ENCODE measurements at regions not wholly inside any gene's neighbourhood (a gene's known extent, or its start where the extent isn't known, plus 50 kb on each side); places are given as distances from the start of the nearest gene placed in this dataset.

DNA sequence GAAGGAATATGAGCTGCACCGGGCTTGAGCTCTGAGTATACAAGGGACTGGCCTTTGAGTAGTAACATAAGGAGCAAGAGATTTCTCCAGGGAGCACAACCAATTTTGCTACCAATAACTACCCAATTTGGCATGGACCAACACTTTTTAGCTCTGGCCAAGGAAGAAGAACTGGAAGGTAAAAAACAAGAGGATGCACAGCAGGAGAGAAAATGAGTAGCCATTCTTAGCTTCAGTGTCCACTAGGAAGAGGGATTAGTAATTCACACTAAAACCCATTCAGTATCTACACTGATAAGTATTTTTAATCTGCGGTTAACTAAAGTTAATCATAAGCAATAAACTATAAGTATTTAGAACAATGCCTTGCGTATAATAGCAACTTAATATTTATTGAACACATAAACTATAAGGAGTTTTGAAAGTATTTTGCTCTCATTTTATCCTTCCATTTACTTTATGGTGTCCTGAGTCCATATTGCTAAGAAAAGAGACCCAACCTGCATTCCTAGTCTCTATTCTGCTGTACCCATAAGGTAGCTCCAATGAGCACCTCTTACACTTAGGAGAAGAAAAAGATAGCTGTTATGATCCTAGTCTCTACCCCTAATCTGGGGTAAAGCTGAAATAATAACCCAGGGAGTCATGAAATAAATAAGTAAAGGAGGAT lies 268.9 kb downstream of the IGSF11 start:
- Mint-ChIP-seq H3K9me3 (no peaks in the 10 kb centered on the region), H3K27ac (no peak overlapping the region), H3K36me3 (no peaks in the 10 kb centered on the region), H3K27me3 (ENCODE audit: low read depth in 3 of 3) (peaks cover 0 to 3% (median 0%) of the 10 kb centered on the region in 3 donors), H3K4me3 (no peak overlapping the region), H3K4me1 (no peaks in the 10 kb centered on the region)
- DNase-seq, result no peak

DNA sequence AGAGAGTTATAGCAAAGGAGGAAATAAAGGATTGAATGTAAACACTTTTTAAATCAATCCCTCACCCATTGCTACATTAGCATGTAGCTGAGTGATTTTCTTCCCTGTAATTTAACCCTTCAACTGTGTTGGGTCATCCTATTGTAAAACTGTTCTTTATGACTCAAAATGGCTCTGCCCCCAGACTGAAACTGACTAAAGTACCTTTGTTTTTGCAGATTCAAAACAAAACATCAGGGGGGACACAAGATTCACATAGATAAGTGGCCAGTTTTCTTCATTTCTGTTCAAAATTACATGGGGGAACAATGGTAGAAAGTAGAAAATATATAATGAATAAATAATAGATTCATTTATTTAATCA lies 268.4 kb downstream of the IGSF11 start:
- Mint-ChIP-seq H3K27ac (no peak overlapping the region), H3K9me3 (no peaks in the 10 kb centered on the region), H3K4me3 (no peak overlapping the region), H3K4me1 (no peaks in the 10 kb centered on the region), H3K27me3 (ENCODE audit: low read depth in 3 of 3) (peaks cover 0 to 3% (median 0%) of the 10 kb centered on the region in 3 donors), H3K36me3 (no peaks in the 10 kb centered on the region)
- DNase-seq, result no peak

DNA sequence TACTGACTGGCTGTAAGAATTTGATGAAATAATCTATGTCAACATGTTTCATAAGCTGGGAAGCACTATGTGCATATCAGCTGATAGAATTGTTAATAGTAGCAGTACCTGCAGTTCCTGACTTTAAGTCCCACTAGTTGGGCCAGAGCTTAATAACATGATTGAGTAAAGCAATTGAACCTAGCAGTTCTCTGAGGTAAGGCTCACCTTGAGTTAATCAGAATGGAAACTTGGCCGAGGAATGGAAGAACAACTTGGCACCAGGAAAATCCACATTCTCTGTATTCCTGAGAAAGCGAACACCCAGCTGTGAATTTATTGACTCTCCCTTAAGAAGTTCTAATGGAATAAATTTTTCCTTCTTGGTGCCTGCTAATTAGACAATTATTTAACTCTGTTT lies 262.6 kb downstream of the IGSF11 start:
- no peaks in the 10 kb centered on the region for H3K4me1 Mint-ChIP-seq
- no peak overlapping the region for H3K27ac Mint-ChIP-seq
- H3K9me3 Mint-ChIP-seq, result peaks cover 0 to 5% (median 0%) of the 10 kb centered on the region in 6 donors
- no peaks in the 10 kb centered on the region for H3K36me3 Mint-ChIP-seq
- no peak for DNase-seq
- H3K27me3 Mint-ChIP-seq (ENCODE audit: low read depth in 3 of 3), result no peaks in the 10 kb centered on the region
- no peak overlapping the region for H3K4me3 Mint-ChIP-seq

DNA sequence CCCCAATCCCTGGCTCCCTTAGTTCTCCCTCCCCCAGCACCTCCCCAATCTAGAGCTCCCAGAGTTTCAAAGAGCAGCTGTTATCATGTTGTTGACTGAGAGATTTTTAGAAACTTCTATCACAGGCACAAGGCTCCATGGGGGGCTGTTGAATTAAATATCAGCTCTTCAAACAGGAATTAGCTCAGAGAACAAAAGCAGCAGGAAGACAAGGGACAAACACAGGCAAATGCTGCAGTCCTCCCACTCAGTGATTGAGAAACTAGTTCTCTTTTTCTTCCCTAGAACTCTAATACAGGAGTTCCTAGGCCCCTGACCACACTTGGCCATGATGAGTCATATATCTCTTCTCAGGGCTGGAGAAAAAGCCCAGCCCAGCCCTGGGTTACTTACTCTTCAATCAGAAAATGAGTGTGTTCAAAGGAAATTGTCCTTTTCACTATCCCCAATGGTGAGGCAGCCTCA lies 262.1 kb downstream of the IGSF11 start:
- no peak for DNase-seq
- Mint-ChIP-seq H3K27me3 (ENCODE audit: low read depth in 3 of 3) (no peaks in the 10 kb centered on the region), H3K9me3 (peaks cover 0 to 5% (median 0%) of the 10 kb centered on the region in 6 donors), H3K27ac (no peak overlapping the region), H3K36me3 (no peaks in the 10 kb centered on the region), H3K4me3 (no peak overlapping the region), H3K4me1 (no peaks in the 10 kb centered on the region)

DNA sequence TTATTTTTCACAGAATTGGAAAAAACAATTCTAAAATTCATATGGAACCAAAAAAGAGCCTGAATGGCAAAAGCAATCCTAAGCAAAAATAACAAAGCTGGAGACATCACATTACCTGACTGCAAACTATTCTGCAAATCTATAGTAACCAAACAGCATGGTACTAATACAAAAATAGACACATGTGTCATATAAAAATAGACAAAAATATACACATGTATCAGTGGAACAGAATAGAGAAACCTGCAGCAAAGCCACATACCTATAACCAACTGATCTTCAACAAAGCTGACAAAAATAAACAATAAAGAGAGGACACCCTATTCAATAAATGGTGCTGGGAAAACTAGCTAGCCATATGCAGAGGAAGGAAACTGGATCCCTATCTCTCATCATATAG lies 259.6 kb downstream of the IGSF11 start:
- Mint-ChIP-seq H3K4me1 (no peaks in the 10 kb centered on the region), H3K9me3 (peaks cover 0 to 5% (median 0%) of the 10 kb centered on the region in 6 donors), H3K27me3 (ENCODE audit: low read depth in 3 of 3) (no peaks in the 10 kb centered on the region), H3K36me3 (no peaks in the 10 kb centered on the region), H3K27ac (no peak overlapping the region), H3K4me3 (no peak overlapping the region)
- no peak for DNase-seq

DNA sequence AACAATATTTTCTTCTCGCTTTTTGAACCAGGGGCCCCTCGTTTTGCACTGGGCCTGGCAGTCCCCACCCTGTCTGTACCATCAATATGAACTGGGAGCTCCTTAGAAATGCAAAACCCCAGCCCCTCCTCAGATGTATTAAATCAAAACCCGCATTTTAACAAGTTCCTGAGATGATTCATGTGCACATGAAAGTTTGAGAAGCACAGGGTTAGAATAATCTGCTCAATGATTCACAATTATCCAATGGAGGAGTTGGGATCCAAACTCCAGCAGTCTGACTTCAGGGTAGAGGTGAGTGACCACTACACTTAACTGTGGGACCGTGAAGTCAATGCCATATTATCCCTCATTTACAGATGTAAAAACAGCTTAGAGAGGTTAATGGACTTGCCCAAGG lies 256.4 kb downstream of the IGSF11 start:
- Mint-ChIP-seq H3K27me3 (ENCODE audit: low read depth in 3 of 3) (peaks cover 0 to 6% (median 0%) of the 10 kb centered on the region in 3 donors), H3K36me3 (no peaks in the 10 kb centered on the region), H3K9me3 (peaks cover 0 to 2% (median 0%) of the 10 kb centered on the region in 6 donors), H3K27ac (no peak overlapping the region), H3K4me3 (no peak overlapping the region), H3K4me1 (no peaks in the 10 kb centered on the region)
- DNase-seq, result no peak

DNA sequence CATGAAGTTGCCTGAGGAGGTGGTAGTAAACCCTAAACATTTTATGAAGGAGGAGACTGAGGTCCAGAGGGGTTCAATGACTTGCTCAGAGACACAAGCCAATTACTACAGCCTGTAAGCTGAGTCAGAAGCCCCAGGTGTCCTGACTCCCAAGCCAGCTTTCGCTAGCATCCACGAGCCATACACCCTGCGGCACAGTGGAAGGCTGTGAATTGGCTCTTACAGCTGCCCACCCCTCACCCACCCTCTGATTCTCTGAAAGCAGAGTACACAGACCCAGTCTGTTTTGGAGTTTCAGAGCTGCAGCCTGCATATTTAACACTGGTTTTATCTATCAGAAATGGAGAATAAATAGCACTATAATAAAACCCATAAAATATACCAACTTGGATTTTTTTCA lies 253.4 kb downstream of the IGSF11 start:
- Mint-ChIP-seq H3K9me3 (no peaks in the 10 kb centered on the region), H3K27ac (no peak overlapping the region), H3K4me1 (no peaks in the 10 kb centered on the region), H3K4me3 (no peak overlapping the region), H3K36me3 (no peaks in the 10 kb centered on the region), H3K27me3 (ENCODE audit: low read depth in 3 of 3) (peaks cover 0 to 6% (median 0%) of the 10 kb centered on the region in 3 donors)
- no peak for DNase-seq

DNA sequence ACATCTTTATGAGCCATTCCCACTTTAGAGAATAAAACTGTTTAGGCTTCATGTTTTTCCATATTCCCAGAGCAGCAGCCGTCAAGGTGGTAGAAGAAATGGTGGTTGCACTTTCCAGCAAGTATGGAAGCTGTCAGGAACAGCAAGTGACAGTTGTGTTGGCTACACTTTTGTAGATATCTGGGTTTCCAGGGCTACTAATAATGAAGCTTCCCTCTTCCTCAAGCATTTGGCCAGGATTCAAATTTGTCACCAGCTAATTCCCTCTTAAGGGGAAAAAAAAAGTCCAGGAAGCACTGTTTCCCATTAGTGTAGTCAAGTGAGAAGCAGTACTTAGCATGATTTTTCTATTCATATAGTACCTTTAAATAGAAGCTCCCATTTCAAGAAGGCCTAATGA lies 252.8 kb downstream of the IGSF11 start:
- Mint-ChIP-seq H3K27me3 (ENCODE audit: low read depth in 3 of 3) (peaks cover 0 to 6% (median 0%) of the 10 kb centered on the region in 3 donors), H3K9me3 (no peaks in the 10 kb centered on the region), H3K4me3 (no peak overlapping the region), H3K36me3 (no peaks in the 10 kb centered on the region), H3K27ac (no peak overlapping the region), H3K4me1 (no peaks in the 10 kb centered on the region)
- no peak for DNase-seq

DNA sequence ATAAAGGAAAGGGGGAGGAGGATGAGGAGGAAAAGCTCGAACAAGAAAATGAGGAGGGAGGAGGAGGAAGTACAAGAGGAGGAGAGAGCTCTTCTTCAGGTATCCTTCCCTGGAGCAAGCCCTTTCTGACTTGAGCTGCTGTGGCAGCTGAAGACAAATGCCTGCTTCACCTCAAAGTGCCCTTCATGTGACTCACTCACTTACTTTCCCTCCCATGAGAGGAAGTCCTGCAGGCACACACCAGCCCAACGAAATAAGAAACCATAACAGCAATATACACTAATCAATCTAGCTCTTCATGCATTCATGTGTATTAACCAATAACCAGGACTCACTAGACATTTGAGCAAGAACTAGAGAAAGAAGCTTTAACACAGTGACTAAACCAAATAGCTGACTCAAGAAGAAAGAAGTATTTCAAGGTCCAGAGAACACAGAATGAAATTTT lies 251.9 kb downstream of the IGSF11 start:
- Mint-ChIP-seq H3K9me3 (no peaks in the 10 kb centered on the region), H3K27me3 (ENCODE audit: low read depth in 3 of 3) (peaks cover 0 to 12% (median 0%) of the 10 kb centered on the region in 3 donors), H3K36me3 (no peaks in the 10 kb centered on the region), H3K27ac (no peak overlapping the region), H3K4me1 (no peaks in the 10 kb centered on the region), H3K4me3 (no peak overlapping the region)
- no peak for DNase-seq

DNA sequence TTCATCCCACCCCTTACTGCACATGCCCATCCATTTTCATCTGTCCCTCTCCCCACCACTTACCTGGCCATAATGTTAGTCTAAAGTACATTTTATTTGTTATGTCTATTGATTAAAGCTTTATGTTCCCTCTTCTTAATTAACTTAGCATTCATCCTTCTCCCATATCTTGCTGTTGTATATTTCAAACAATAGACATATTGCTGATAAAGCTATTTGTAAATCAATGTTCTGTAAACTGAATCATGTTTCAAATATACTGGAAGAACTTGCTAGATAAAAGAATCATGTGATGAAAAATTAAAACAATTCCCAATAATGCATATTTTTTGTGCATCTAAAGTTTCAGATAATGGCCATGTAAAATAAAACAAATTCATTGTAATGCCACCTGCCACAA lies 249.2 kb downstream of the IGSF11 start:
- H3K4me3 Mint-ChIP-seq, result no peak overlapping the region
- no peak for DNase-seq
- no peaks in the 10 kb centered on the region for H3K4me1 Mint-ChIP-seq
- H3K27ac Mint-ChIP-seq, result no peak overlapping the region
- peaks cover 0 to 12% (median 0%) of the 10 kb centered on the region in 3 donors for H3K27me3 Mint-ChIP-seq (ENCODE audit: low read depth in 3 of 3)
- H3K9me3 Mint-ChIP-seq, result no peaks in the 10 kb centered on the region
- H3K36me3 Mint-ChIP-seq, result no peaks in the 10 kb centered on the region

DNA sequence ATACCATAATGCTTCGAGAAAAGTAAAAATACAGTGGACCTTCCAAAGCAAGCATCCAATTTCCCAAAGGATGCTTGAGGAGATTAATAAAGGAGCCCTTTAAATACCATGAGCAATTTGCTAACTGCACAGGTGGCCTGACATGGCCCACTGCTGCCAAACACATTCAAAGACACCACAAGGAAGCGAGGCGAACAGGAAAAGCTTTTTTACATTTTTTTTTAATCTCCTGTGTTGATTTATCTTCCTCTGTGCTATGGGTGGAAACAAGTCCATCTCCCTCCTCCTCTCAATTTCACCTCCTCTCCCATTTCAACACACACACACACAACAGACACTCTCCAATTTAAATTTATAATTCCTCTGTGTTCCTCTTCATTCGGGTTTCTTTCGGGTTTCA lies 243.4 kb downstream of the IGSF11 start:
- H3K9me3 Mint-ChIP-seq, result peaks cover 0 to 2% (median 0%) of the 10 kb centered on the region in 6 donors
- no peak overlapping the region for H3K4me3 Mint-ChIP-seq
- H3K4me1 Mint-ChIP-seq, result no peaks in the 10 kb centered on the region
- no peak for DNase-seq
- no peaks in the 10 kb centered on the region for H3K36me3 Mint-ChIP-seq
- no peak overlapping the region for H3K27ac Mint-ChIP-seq
- H3K27me3 Mint-ChIP-seq (ENCODE audit: low read depth in 3 of 3), result peaks cover 0 to 8% (median 4%) of the 10 kb centered on the region in 3 donors

DNA sequence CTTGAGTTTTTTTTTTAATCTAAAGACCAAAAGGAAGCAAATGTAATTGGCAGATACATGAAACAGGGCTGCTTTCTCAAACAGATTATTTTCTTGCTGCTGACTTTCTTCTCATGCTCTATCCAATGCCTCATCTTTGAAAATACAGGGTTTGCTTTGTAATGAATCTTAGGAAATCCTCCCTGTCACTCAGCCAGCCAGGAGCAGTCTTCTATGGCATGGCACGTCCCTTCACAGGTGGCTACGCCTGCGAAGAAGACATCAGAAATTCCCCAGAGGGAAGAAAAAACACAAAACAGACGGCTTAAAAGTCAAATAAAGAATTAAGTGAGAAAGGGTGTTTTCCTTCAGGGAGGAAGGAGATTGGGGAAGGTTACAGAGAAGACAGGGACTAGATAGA lies 242.5 kb downstream of the IGSF11 start:
- no peak overlapping the region for H3K4me3 Mint-ChIP-seq
- H3K27me3 Mint-ChIP-seq (ENCODE audit: low read depth in 3 of 3), result peaks cover 0 to 5% (median 4%) of the 10 kb centered on the region in 3 donors
- H3K27ac Mint-ChIP-seq, result no peak overlapping the region
- H3K36me3 Mint-ChIP-seq, result no peaks in the 10 kb centered on the region
- H3K4me1 Mint-ChIP-seq, result no peaks in the 10 kb centered on the region
- H3K9me3 Mint-ChIP-seq, result peaks cover 0 to 2% (median 0%) of the 10 kb centered on the region in 6 donors
- DNase-seq, result no peak

DNA sequence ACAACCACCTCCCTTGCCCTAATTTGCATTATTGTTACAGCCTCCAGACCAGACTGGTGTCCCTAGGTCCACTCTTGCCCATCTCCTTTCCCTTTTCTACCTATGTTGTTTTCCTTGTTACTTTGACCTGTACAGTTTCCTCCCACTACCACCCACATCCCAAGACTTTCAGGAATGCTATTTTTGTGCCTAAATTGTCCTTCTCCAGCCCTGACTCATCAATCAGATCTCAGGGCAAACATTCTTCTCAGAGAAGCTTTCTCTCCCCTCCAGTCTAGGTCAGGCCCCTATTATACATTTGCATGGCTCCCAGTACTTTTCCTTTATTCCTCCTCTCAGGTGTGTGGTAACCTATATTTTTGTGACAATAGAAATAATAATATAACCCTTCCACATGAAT lies 241.5 kb downstream of the IGSF11 start:
- H3K27me3 Mint-ChIP-seq (ENCODE audit: low read depth in 3 of 3), result peaks cover 0 to 4% (median 2%) of the 10 kb centered on the region in 3 donors
- H3K27ac Mint-ChIP-seq, result no peak overlapping the region
- H3K4me3 Mint-ChIP-seq, result no peak overlapping the region
- H3K4me1 Mint-ChIP-seq, result no peaks in the 10 kb centered on the region
- no peak for DNase-seq
- peaks cover 0 to 2% (median 0%) of the 10 kb centered on the region in 6 donors for H3K9me3 Mint-ChIP-seq
- no peaks in the 10 kb centered on the region for H3K36me3 Mint-ChIP-seq

DNA sequence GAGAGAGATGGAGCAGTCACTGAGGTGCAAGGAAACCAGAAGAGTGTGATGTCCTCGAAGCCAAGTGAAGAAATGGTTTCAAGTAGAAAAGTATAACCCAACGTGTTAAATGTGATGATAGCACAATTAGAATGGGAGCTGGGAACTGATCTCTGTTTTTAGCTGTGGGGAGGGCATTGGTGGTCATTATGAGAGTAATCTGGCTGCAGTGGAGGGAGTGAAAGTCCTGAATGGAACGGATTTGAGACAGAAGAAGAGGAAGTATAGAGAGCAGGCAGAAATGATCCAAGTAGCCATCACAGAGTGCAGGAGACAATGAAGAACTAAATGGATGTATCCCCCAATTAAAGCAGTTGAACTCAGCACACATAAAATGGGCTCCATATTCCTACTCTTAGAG lies 235.3 kb downstream of the IGSF11 start:
- H3K27ac Mint-ChIP-seq, result no peak overlapping the region
- H3K4me1 Mint-ChIP-seq, result no peaks in the 10 kb centered on the region
- H3K9me3 Mint-ChIP-seq, result no peaks in the 10 kb centered on the region
- H3K27me3 Mint-ChIP-seq (ENCODE audit: low read depth in 3 of 3), result peaks cover 0 to 2% (median 0%) of the 10 kb centered on the region in 3 donors
- no peaks in the 10 kb centered on the region for H3K36me3 Mint-ChIP-seq
- no peak for DNase-seq
- no peak overlapping the region for H3K4me3 Mint-ChIP-seq

DNA sequence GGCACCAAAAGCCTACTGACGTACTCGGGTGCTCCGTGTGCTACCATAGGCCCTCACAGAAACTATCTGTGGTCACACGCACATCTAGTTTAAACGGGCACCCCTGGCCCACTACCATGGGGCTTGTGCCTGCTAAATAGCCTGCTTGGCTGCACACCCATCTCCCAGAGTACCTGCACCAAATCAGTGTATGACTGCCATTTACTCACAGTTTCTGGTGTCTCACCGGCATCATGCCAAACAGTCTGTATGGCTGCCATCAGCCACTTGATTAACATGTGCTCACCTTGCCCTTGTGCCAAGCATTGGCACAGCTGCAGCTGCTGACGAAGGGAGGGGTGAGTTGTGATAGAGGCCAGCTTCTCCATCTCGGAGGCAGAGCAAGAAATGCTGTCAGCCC lies 232.7 kb downstream of the IGSF11 start:
- no peaks in the 10 kb centered on the region for H3K36me3 Mint-ChIP-seq
- H3K27me3 Mint-ChIP-seq (ENCODE audit: low read depth in 3 of 3), result no peaks in the 10 kb centered on the region
- H3K27ac Mint-ChIP-seq, result no peak overlapping the region
- no peak overlapping the region for H3K4me3 Mint-ChIP-seq
- no peaks in the 10 kb centered on the region for H3K9me3 Mint-ChIP-seq
- DNase-seq, result no peak
- H3K4me1 Mint-ChIP-seq, result no peaks in the 10 kb centered on the region
